Right atrium auricular region (tissue), 2 donors: ENCODE measurements at regions not wholly inside any gene's neighbourhood (a gene's known extent, or its start where the extent isn't known, plus 50 kb on each side); places are given as distances from the start of the nearest gene placed in this dataset.

Source experiments
- DNase-seq: peaks from one replicate; pipeline ENCODE4 v3.0.0-alpha.2; 2019; ENCODE audit warnings: low spot score
- H3K27ac ChIP-seq, 2 donors: fragments of 200-600 bp; sonication (generic); 1 replicate in 1 of 2; 2 replicates in 1 of 2; pipeline ENCODE4 v1.5.1; 2016 to 2019
- H3K27me3 ChIP-seq, 2 donors: fragments of 200-600 bp; sonication (generic); one replicate each; pipeline versions ENCODE4 v1.5.1 to v1.6.0; 2017 to 2019
- H3K36me3 ChIP-seq: fragments of 200-600 bp; sonication (generic); one replicate; pipeline ENCODE4 v1.5.1; 2016
- H3K4me1 ChIP-seq, 2 donors: fragments of 200-600 bp; sonication (generic); one replicate each; pipeline versions ENCODE4 v1.5.1 to v1.6.0; 2017 to 2019
- H3K4me3 ChIP-seq, 2 donors: fragments of 200-600 bp; sonication (generic); 1 replicate in 1 of 2; 2 replicates in 1 of 2; pipeline ENCODE4 v1.5.1; 2017 to 2019; ENCODE audit warnings: mild to moderate bottlenecking in 1 of 2, moderate library complexity in 1 of 2
- H3K9me3 ChIP-seq, 2 donors: fragments of 200-600 bp; sonication (generic); one replicate each; pipeline ENCODE4 v1.5.1; 2019
- TF ChIP-seq, protein P1 (sequence below), 2 donors: fragments of 200-600 bp; sonication (generic); IDR thresholded peaks; one replicate each; pipeline ENCODE4 v1.5.1; 2019; ENCODE audit warnings: antibody characterized with exemption in 2 of 2

DNA sequence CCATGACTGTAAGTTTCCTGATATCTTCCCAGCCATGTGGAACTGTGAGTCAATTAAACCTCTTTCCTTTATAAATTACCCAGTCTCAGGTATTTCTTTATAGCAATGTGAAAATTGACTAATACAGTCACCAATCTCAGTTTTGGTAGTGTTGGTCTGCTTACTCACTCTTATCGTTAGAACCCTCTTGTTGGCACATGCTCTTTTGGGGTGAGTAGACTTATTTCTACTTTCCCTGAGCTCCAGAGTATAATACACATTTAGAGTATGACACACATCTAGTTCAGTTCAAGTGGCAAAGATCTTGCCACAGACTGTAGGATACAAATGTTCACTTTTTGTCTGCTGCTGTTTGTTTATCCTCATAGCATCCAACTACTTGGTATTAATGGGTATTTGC, 347.5 kb upstream of the CELF4 start:
- Histone ChIP-seq H3K9me3 (no peaks in the 10 kb centered on the region), H3K27ac (no peak overlapping the region), H3K36me3 (no peaks in the 10 kb centered on the region), H3K4me3 (no peak overlapping the region), H3K4me1 (no peaks in the 10 kb centered on the region), H3K27me3 (no peaks in the 10 kb centered on the region)
- TF ChIP-seq, protein P1, sequence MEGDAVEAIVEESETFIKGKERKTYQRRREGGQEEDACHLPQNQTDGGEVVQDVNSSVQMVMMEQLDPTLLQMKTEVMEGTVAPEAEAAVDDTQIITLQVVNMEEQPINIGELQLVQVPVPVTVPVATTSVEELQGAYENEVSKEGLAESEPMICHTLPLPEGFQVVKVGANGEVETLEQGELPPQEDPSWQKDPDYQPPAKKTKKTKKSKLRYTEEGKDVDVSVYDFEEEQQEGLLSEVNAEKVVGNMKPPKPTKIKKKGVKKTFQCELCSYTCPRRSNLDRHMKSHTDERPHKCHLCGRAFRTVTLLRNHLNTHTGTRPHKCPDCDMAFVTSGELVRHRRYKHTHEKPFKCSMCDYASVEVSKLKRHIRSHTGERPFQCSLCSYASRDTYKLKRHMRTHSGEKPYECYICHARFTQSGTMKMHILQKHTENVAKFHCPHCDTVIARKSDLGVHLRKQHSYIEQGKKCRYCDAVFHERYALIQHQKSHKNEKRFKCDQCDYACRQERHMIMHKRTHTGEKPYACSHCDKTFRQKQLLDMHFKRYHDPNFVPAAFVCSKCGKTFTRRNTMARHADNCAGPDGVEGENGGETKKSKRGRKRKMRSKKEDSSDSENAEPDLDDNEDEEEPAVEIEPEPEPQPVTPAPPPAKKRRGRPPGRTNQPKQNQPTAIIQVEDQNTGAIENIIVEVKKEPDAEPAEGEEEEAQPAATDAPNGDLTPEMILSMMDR (IDR thresholded peaks at IDR 0.05): no peak
- no peak for DNase-seq

DNA sequence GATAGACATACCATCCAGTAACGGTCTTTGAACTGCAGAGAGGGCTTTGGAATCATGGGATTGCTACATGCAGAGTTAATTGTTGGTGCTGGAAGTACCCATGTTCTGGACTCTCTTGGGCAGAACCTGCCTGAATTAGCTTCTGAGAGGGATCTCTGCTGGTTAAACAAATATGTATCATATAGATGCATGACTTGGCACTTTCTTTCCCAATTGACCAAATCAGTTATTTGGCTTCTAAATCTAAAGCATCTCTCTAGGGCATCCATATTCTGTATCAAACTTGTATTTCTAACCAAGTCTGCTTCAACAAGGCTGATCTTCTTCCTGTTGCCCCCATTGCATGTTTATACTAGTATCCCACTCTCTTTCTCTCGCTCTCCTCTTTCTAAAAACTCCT, 336.7 kb upstream of the CELF4 start:
- no peak overlapping the region for H3K4me3 ChIP-seq
- no peak for DNase-seq
- H3K36me3 ChIP-seq: no peaks in the 10 kb centered on the region
- H3K27ac ChIP-seq: no peak overlapping the region
- no peaks in the 10 kb centered on the region for H3K4me1 ChIP-seq
- no peaks in the 10 kb centered on the region for H3K9me3 ChIP-seq
- TF ChIP-seq, protein P1 (IDR thresholded peaks at IDR 0.05): no peak
- no peaks in the 10 kb centered on the region for H3K27me3 ChIP-seq

DNA sequence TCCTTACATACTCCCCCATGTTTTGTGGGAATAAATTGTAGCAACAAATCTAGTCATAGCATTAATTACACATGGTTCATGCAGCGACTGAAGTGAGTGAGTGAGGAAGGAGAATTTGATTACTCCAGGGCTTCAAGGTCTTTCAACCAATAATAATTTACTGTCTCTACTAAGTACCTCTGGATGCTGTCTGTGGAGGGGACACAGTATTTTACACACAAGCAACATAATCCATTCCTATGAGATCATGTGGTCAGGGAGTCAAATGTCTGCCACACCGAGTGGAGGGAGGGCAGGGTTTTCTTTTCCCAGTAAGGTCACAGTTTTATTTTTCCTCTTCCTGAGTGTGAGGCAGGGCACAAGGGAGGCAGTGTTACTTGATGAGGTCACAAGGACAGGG, 334.7 kb upstream of the CELF4 start:
- Histone ChIP-seq H3K4me1 (no peaks in the 10 kb centered on the region), H3K36me3 (no peaks in the 10 kb centered on the region), H3K4me3 (no peak overlapping the region), H3K27me3 (no peaks in the 10 kb centered on the region), H3K9me3 (no peaks in the 10 kb centered on the region), H3K27ac (no peak overlapping the region)
- TF ChIP-seq, protein P1 (IDR thresholded peaks at IDR 0.05): no peak
- no peak for DNase-seq

DNA sequence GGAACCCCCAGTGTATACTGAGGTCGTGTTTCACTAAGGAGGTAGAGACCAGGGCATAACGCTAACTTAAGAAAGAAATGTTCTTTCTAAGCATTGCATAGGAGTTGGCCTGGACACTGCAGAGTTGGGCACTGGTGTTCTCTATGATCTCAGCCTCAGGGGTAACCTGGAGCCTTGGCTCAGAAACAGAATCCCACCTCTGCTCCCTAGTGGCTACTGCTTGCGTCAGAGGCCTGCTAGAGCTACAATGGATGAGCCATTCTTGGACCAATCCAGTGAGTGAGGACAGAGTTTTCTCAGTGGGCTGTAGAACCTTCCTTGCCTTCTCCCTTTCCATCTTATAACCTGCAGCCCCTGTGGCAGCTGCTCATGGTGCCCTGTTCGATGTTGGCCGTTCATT, 324.4 kb upstream of the CELF4 start:
- Histone ChIP-seq H3K4me3 (no peak overlapping the region), H3K4me1 (no peaks in the 10 kb centered on the region), H3K27ac (no peak overlapping the region), H3K27me3 (no peaks in the 10 kb centered on the region), H3K36me3 (no peaks in the 10 kb centered on the region), H3K9me3 (no peaks in the 10 kb centered on the region)
- TF ChIP-seq, protein P1 (IDR thresholded peaks at IDR 0.05): no peak
- DNase-seq: no peak

DNA sequence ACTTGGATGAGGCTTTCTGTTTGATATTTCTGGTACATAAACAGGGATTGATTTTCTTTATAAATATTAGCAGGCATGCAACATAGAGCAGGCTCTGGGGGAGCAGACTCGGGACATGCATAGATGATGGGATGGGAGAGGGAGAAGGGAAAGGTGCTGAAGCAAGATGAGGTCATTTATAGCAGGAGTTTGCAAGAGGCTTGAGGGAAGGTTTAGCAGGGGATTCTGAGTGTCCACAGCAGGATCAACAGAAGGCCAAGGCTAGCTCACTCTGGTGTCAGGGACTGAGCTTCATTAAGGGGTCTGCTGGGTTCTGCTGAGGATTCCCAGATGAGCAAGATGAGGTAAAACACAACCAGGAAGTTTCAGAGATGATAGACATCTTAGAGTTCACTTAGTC, 309.1 kb upstream of the CELF4 start:
- Histone ChIP-seq H3K9me3 (no peaks in the 10 kb centered on the region), H3K4me3 (no peak overlapping the region), H3K36me3 (no peaks in the 10 kb centered on the region), H3K27me3 (no peaks in the 10 kb centered on the region), H3K4me1 (no peaks in the 10 kb centered on the region), H3K27ac (no peak overlapping the region)
- TF ChIP-seq, protein P1 (IDR thresholded peaks at IDR 0.05): no peak
- no peak for DNase-seq

DNA sequence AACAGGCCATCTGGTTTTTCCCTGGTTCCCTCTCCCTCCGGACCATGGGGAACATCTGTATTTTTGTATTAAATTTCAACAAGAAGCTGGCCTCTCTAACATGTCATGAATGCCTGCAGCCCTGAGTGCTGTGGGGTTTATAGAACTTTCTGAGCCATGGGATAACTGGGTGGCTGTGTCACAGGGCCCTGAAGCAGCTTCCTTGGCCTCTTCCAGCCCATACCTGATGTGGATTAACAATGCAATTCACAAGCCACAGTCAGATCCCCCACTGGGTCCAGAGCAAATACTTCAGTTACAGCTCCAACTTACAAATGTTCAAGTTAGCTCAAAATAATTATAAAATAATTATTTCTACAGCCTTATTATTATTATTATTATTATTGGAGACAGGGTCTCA, 307.8 kb upstream of the CELF4 start:
- H3K9me3 ChIP-seq: no peaks in the 10 kb centered on the region
- TF ChIP-seq, protein P1 (IDR thresholded peaks at IDR 0.05): no peak
- no peak for DNase-seq
- H3K27me3 ChIP-seq: no peaks in the 10 kb centered on the region
- H3K4me3 ChIP-seq: no peak overlapping the region
- no peaks in the 10 kb centered on the region for H3K36me3 ChIP-seq
- no peak overlapping the region for H3K27ac ChIP-seq
- H3K4me1 ChIP-seq: no peaks in the 10 kb centered on the region
